Cardiac muscle cell (in vitro differentiated cells and primary cell): ENCODE measurements at regions not wholly inside any gene's neighbourhood (a gene's known extent, or its start where the extent isn't known, plus 50 kb on each side); places are given as distances from the start of the nearest gene placed in this dataset.
"Not testable (repeated sequence)": the region's sequence is repeated elsewhere in the genome, so short reads cannot be mapped to it uniquely, and the experiment has no call there.

Experiments used
- DNase-seq, 2 donors: peaks; one replicate each; pipeline versions ENCODE4 v3.0.0 to v3.0.0-alpha.2; 2010 to 2017; ENCODE audit warnings: low read depth in 1 of 2, low spot score in 1 of 2
- H3K27ac ChIP-seq: fragments of 200-600 bp; sonication (generic); 2 replicates; pipeline ENCODE4 v1.5.1; 2016
- H3K27me3 ChIP-seq: fragments of 200-600 bp; sonication (generic); 2 replicates; pipeline ENCODE4 v1.6.0; 2016; ENCODE audit warnings: control low read depth
- H3K36me3 ChIP-seq: fragments of 200-600 bp; sonication (generic); 2 replicates; pipeline ENCODE4 v1.5.1; 2016; ENCODE audit warnings: control low read depth
- H3K4me1 ChIP-seq: fragments of 200-600 bp; sonication (generic); 2 replicates; pipeline ENCODE4 v1.8.1; 2017; ENCODE audit warnings: low read depth, mild to moderate bottlenecking, mixed run types
- H3K4me3 ChIP-seq: fragments of 200-600 bp; sonication (generic); 2 replicates; pipeline ENCODE4 v1.5.1; 2016; ENCODE audit warnings: mild to moderate bottlenecking
- H3K9me3 ChIP-seq: fragments of 200-600 bp; sonication (generic); 2 replicates; pipeline ENCODE4 v1.5.1; 2017; ENCODE audit warnings: low read depth, mild to moderate bottlenecking, control low read depth
- CTCF ChIP-seq: IDR thresholded peaks from 2 replicates; pipeline ENCODE4 v1.5.1; 2012; ENCODE audit warnings: low read depth, mild to moderate bottlenecking, low read length

- Histone ChIP-seq H3K9me3 (no peaks in the 10 kb centered on the region), H3K27me3 (no peaks in the 10 kb centered on the region), H3K4me3 (no peak overlapping the region), H3K36me3 (no peaks in the 10 kb centered on the region), H3K27ac (no peak overlapping the region), H3K4me1 (peaks cover 11% of the 10 kb centered on the region)
- no peak for DNase-seq
- no peak for TF ChIP-seq CTCF
Measured at GRCh38 chr4:79561751-79562150, 153.7 kb upstream of the GK2 start.

GRCh38 chr4:79559398-79559797, 151.4 kb upstream of the GK2 start:
- not testable (repeated sequence) for H3K9me3 ChIP-seq, H3K4me1 ChIP-seq, H3K27ac ChIP-seq, H3K27me3 ChIP-seq, DNase-seq, H3K36me3 ChIP-seq, H3K4me3 ChIP-seq

- Histone ChIP-seq H3K9me3 (no peaks in the 10 kb centered on the region), H3K27ac (no peak overlapping the region), H3K36me3 (no peaks in the 10 kb centered on the region), H3K27me3 (no peaks in the 10 kb centered on the region), H3K4me3 (no peak overlapping the region), H3K4me1 (no peaks in the 10 kb centered on the region)
- DNase-seq: no peak
- TF ChIP-seq CTCF: no peak
Measured at GRCh38 chr4:79552311-79552710, 144.3 kb upstream of the GK2 start.

- no peaks in the 10 kb centered on the region for H3K27me3 ChIP-seq
- no peaks in the 10 kb centered on the region for H3K4me1 ChIP-seq
- H3K36me3 ChIP-seq: no peaks in the 10 kb centered on the region
- no peak overlapping the region for H3K4me3 ChIP-seq
- no peak for DNase-seq
- no peaks in the 10 kb centered on the region for H3K9me3 ChIP-seq
- no peak for TF ChIP-seq CTCF
- H3K27ac ChIP-seq: no peak overlapping the region
Measured at GRCh38 chr4:79551555-79551954, 143.5 kb upstream of the GK2 start.

- Histone ChIP-seq H3K36me3 (no peaks in the 10 kb centered on the region), H3K4me1 (no peaks in the 10 kb centered on the region), H3K4me3 (no peak overlapping the region), H3K9me3 (no peaks in the 10 kb centered on the region), H3K27ac (no peak overlapping the region), H3K27me3 (no peaks in the 10 kb centered on the region)
- DNase-seq: no peak
- no peak for TF ChIP-seq CTCF
Measured at GRCh38 chr4:79547851-79548250, 139.8 kb upstream of the GK2 start.

GRCh38 chr4:79545292-79545691, 137.3 kb upstream of the GK2 start:
- not testable (repeated sequence) for H3K27ac ChIP-seq, H3K4me3 ChIP-seq, H3K9me3 ChIP-seq, H3K36me3 ChIP-seq, H3K27me3 ChIP-seq, DNase-seq, H3K4me1 ChIP-seq

- H3K27me3 ChIP-seq: no peaks in the 10 kb centered on the region
- TF ChIP-seq CTCF: no peak
- H3K9me3 ChIP-seq: no peaks in the 10 kb centered on the region
Measured at GRCh38 chr4:79540143-79540542, 132.1 kb upstream of the GK2 start.

More at GRCh38 chr4:79540143-79540542, 132.1 kb upstream of the GK2 start:
- no peak overlapping the region for H3K27ac ChIP-seq
- H3K4me3 ChIP-seq: no peak overlapping the region
- H3K36me3 ChIP-seq: no peaks in the 10 kb centered on the region
- H3K4me1 ChIP-seq: no peaks in the 10 kb centered on the region
- DNase-seq: no peak
